ENCODE measurements at regions not wholly inside any gene's neighbourhood (a gene's known extent, or its start where the extent isn't known, plus 50 kb on each side); places are given as distances from the start of the nearest gene placed in this dataset.
"Not testable (repeated sequence)": the region's sequence is repeated elsewhere in the genome, so short reads cannot be mapped to it uniquely, and the experiment has no call there.

DNA sequence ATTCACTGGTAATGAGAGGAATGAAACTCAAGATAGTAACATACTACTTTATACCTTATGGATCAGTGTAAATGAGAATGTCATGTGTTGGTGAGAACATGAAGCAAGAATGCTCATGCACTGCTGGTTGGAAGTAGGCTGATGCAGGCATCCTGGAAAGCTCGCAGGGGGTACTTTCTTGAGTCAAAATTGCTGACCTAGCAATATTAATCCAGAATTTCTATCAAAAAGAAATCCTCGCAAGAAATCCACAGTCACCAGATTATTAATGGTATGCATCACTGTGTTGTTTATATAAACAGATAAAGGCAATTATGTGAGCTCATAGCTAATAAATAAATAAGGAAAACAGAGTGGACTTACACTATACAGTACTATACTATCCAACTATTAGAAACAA, 713.7 kb upstream of the PKDCC start:
- no peak for DNase-seq (ENCODE audit: extremely low spot score, unreplicated experiment)
- Mint-ChIP-seq H3K27ac (no peak overlapping the region), H3K4me3 (no peak overlapping the region), H3K9me3 (no peaks in the 10 kb centered on the region), H3K27me3 (no peaks in the 10 kb centered on the region), H3K4me1 (ENCODE audit: unreplicated experiment) (no peaks in the 10 kb centered on the region), H3K36me3 (no peaks in the 10 kb centered on the region)
- TF ChIP-seq, protein P1, sequence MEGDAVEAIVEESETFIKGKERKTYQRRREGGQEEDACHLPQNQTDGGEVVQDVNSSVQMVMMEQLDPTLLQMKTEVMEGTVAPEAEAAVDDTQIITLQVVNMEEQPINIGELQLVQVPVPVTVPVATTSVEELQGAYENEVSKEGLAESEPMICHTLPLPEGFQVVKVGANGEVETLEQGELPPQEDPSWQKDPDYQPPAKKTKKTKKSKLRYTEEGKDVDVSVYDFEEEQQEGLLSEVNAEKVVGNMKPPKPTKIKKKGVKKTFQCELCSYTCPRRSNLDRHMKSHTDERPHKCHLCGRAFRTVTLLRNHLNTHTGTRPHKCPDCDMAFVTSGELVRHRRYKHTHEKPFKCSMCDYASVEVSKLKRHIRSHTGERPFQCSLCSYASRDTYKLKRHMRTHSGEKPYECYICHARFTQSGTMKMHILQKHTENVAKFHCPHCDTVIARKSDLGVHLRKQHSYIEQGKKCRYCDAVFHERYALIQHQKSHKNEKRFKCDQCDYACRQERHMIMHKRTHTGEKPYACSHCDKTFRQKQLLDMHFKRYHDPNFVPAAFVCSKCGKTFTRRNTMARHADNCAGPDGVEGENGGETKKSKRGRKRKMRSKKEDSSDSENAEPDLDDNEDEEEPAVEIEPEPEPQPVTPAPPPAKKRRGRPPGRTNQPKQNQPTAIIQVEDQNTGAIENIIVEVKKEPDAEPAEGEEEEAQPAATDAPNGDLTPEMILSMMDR (conservative IDR thresholded peaks at IDR 0.05), result no peak

DNA sequence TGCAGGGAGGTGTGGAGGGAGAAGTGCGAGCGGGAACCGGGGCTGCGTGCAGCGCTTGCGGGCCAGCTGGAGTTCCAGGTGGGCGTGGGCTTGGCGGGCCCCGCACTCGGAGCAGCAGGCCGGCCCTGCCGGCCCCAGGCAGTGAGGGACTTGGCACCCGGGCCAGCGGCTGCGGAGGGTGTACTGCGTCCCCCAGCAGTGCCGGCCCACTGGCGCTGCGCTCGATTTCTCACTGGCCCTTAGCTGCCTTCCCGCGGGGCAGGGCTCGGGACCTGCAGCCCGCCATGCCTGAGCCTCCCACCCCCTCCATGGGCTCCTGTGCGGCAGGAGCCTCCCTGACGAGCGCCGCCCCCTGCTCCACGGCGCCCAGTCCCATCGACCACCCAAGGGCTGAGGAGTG, 712.2 kb upstream of the PKDCC start:
- H3K36me3 Mint-ChIP-seq; DNase-seq (ENCODE audit: extremely low spot score, unreplicated experiment); H3K4me1 Mint-ChIP-seq (ENCODE audit: unreplicated experiment); H3K4me3 Mint-ChIP-seq; H3K27ac Mint-ChIP-seq; H3K9me3 Mint-ChIP-seq; H3K27me3 Mint-ChIP-seq: not testable (repeated sequence)

DNA sequence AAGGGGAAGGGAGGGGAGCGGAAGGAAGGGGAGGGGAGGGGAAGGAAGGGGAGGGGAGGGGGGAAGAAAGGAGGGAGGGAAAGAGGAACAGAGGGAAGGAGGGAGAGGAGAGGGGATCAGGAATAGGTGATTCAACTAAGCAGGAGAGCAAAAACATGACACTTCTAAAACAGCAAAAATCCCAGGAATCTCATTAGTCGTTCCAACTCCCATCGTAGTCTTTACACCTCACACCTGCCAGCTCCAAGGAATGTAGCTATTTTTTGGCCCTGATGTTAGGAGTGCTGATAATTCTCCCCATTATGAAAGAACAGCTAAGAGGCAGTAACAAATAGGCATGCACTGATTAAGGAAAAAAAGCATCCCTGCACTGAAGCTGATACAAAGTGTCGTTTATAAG, 709.9 kb upstream of the PKDCC start:
- Mint-ChIP-seq H3K4me3 (no peak overlapping the region), H3K36me3 (no peaks in the 10 kb centered on the region), H3K27me3 (no peaks in the 10 kb centered on the region), H3K4me1 (ENCODE audit: unreplicated experiment) (no peaks in the 10 kb centered on the region), H3K9me3 (no peaks in the 10 kb centered on the region), H3K27ac (no peak overlapping the region)
- DNase-seq (ENCODE audit: extremely low spot score, unreplicated experiment), result no peak
- TF ChIP-seq, protein P1 (conservative IDR thresholded peaks at IDR 0.05), result no peak

DNA sequence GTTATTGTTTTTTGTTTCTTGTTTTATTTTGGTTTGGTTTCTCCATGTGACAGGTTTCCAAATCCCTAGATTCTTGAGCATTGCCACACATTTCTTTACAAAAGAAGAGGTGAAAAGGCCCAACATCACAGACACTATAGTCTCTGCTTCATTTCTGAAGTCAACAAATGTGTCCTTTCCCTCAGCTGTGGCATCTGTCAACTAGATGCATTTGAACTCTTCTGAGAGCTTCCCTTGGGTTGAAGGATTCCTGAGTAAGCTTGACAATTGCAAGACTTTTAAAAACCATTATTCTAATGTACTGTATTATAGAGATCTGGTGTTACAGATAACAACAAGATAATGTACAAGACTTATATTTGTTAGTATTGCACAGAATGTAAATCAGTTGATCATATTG, 703.3 kb upstream of the PKDCC start:
- no peak for DNase-seq (ENCODE audit: extremely low spot score, unreplicated experiment)
- H3K9me3 Mint-ChIP-seq, result no peaks in the 10 kb centered on the region
- no peaks in the 10 kb centered on the region for H3K4me1 Mint-ChIP-seq (ENCODE audit: unreplicated experiment)
- H3K27me3 Mint-ChIP-seq, result no peaks in the 10 kb centered on the region
- H3K4me3 Mint-ChIP-seq, result no peak overlapping the region
- H3K36me3 Mint-ChIP-seq, result no peaks in the 10 kb centered on the region
- TF ChIP-seq, protein P1 (conservative IDR thresholded peaks at IDR 0.05), result no peak
- no peak overlapping the region for H3K27ac Mint-ChIP-seq

DNA sequence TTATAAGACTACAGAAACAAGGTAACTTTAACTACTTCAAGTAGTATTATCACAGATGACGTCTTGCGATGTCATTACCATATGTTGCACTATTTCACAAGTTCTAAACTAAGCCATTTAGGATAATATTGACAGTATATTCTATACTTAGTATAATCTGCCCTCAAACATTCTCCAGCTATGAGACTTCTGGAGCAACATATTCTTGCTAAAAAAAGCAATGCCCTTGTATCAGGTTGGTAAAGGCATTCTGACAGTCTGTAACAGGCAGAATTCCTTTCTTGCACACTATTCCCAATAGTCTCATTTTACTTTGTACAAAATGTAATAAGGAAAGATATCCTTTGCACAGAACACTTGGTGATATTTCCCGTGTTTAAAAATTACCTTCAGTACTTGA, 694.8 kb upstream of the PKDCC start:
- H3K27me3 Mint-ChIP-seq, result no peaks in the 10 kb centered on the region
- H3K4me1 Mint-ChIP-seq (ENCODE audit: unreplicated experiment), result no peaks in the 10 kb centered on the region
- DNase-seq (ENCODE audit: extremely low spot score, unreplicated experiment), result no peak
- H3K27ac Mint-ChIP-seq, result no peak overlapping the region
- no peak overlapping the region for H3K4me3 Mint-ChIP-seq
- H3K36me3 Mint-ChIP-seq, result no peaks in the 10 kb centered on the region
- no peaks in the 10 kb centered on the region for H3K9me3 Mint-ChIP-seq
- TF ChIP-seq, protein P1 (conservative IDR thresholded peaks at IDR 0.05), result no peak

DNA sequence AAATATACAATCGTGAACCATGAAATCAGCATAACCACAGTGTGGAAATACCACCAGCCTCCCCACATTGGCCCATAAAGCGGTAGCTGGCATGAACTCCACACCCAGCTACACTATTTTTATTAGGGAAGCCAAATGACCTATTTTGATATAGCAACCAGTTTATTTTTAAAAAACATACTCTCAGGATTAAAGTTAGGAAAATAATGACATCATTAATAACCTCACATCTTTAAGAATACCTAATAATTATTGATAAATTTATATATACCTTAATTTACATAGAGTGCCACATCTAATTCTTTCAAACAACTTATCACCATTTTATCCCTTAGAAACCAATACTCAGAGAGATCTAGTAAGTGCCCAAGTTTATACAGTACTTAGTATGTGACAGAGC, 692.0 kb upstream of the PKDCC start:
- H3K4me3 Mint-ChIP-seq, result no peak overlapping the region
- H3K36me3 Mint-ChIP-seq, result no peaks in the 10 kb centered on the region
- no peak overlapping the region for H3K27ac Mint-ChIP-seq
- H3K27me3 Mint-ChIP-seq, result no peaks in the 10 kb centered on the region
- H3K9me3 Mint-ChIP-seq, result no peaks in the 10 kb centered on the region
- no peak for DNase-seq (ENCODE audit: extremely low spot score, unreplicated experiment)
- TF ChIP-seq, protein P1 (conservative IDR thresholded peaks at IDR 0.05), result no peak
- no peaks in the 10 kb centered on the region for H3K4me1 Mint-ChIP-seq (ENCODE audit: unreplicated experiment)

Data from type B pancreatic cell (in vitro differentiated cells).